ENCODE measurements at regions not wholly inside any gene's neighbourhood (a gene's known extent, or its start where the extent isn't known, plus 50 kb on each side); places are given as distances from the start of the nearest gene placed in this dataset.

- Mint-ChIP-seq H3K36me3 (no peaks in the 10 kb centered on the region), H3K27ac (no peak overlapping the region), H3K4me3 (no peak overlapping the region), H3K4me1 (no peaks in the 10 kb centered on the region), H3K27me3 (no peaks in the 10 kb centered on the region), H3K9me3 (peaks cover 2% of the 10 kb centered on the region)
- no peak for ATAC-seq
These were observed 265.2 kb upstream of the LYZL1 start for GRCh38 chr10:29023678-29024077.

- Mint-ChIP-seq H3K27me3 (no peaks in the 10 kb centered on the region), H3K27ac (no peak overlapping the region), H3K9me3 (peaks cover 2% of the 10 kb centered on the region), H3K4me3 (no peak overlapping the region), H3K36me3 (no peaks in the 10 kb centered on the region), H3K4me1 (no peaks in the 10 kb centered on the region)
- ATAC-seq: no peak
These were observed 262.6 kb upstream of the LYZL1 start for GRCh38 chr10:29026065-29026797.

GRCh38 chr10:29026802-29027580, 261.9 kb upstream of the LYZL1 start:
- H3K27me3 Mint-ChIP-seq: no peaks in the 10 kb centered on the region
- H3K4me3 Mint-ChIP-seq: no peak overlapping the region
- no peak overlapping the region for H3K27ac Mint-ChIP-seq
- H3K9me3 Mint-ChIP-seq: peaks cover 2% of the 10 kb centered on the region
- no peaks in the 10 kb centered on the region for H3K4me1 Mint-ChIP-seq
- no peak for ATAC-seq
- no peaks in the 10 kb centered on the region for H3K36me3 Mint-ChIP-seq

GRCh38 chr10:29028486-29028885, 260.4 kb upstream of the LYZL1 start:
- H3K27me3 Mint-ChIP-seq: no peaks in the 10 kb centered on the region
- H3K4me3 Mint-ChIP-seq: no peak overlapping the region
- H3K4me1 Mint-ChIP-seq: no peaks in the 10 kb centered on the region
- H3K9me3 Mint-ChIP-seq: peaks cover 2% of the 10 kb centered on the region
- H3K27ac Mint-ChIP-seq: no peak overlapping the region
- ATAC-seq: no peak
- H3K36me3 Mint-ChIP-seq: no peaks in the 10 kb centered on the region

GRCh38 chr10:29030900-29031299, 258.0 kb upstream of the LYZL1 start:
- H3K27ac Mint-ChIP-seq: no peak overlapping the region
- ATAC-seq: no peak
- no peaks in the 10 kb centered on the region for H3K36me3 Mint-ChIP-seq
- no peaks in the 10 kb centered on the region for H3K27me3 Mint-ChIP-seq
- peaks cover 2% of the 10 kb centered on the region for H3K9me3 Mint-ChIP-seq
- H3K4me1 Mint-ChIP-seq: no peaks in the 10 kb centered on the region
- no peak overlapping the region for H3K4me3 Mint-ChIP-seq

GRCh38 chr10:29032169-29032568, 256.7 kb upstream of the LYZL1 start:
- no peaks in the 10 kb centered on the region for H3K36me3 Mint-ChIP-seq
- no peak for ATAC-seq
- no peak overlapping the region for H3K4me3 Mint-ChIP-seq
- no peaks in the 10 kb centered on the region for H3K9me3 Mint-ChIP-seq
- no peak overlapping the region for H3K27ac Mint-ChIP-seq
- no peaks in the 10 kb centered on the region for H3K27me3 Mint-ChIP-seq
- H3K4me1 Mint-ChIP-seq: no peaks in the 10 kb centered on the region

GRCh38 chr10:29033311-29033940, 255.4 kb upstream of the LYZL1 start:
- no peaks in the 10 kb centered on the region for H3K9me3 Mint-ChIP-seq
- ATAC-seq: no peak
- no peaks in the 10 kb centered on the region for H3K27me3 Mint-ChIP-seq
- H3K36me3 Mint-ChIP-seq: no peaks in the 10 kb centered on the region
- no peak overlapping the region for H3K4me3 Mint-ChIP-seq
- H3K4me1 Mint-ChIP-seq: no peaks in the 10 kb centered on the region
- no peak overlapping the region for H3K27ac Mint-ChIP-seq

- Mint-ChIP-seq H3K9me3 (no peaks in the 10 kb centered on the region), H3K27me3 (no peaks in the 10 kb centered on the region), H3K27ac (no peak overlapping the region), H3K4me1 (no peaks in the 10 kb centered on the region), H3K36me3 (no peaks in the 10 kb centered on the region), H3K4me3 (no peak overlapping the region)
- ATAC-seq: no peak
These were observed 254.3 kb upstream of the LYZL1 start for GRCh38 chr10:29034592-29034991.

GRCh38 chr10:29035721-29036120, 253.1 kb upstream of the LYZL1 start:
- Mint-ChIP-seq H3K27ac (no peak overlapping the region), H3K4me3 (no peak overlapping the region), H3K36me3 (no peaks in the 10 kb centered on the region), H3K4me1 (no peaks in the 10 kb centered on the region), H3K9me3 (peaks cover 6% of the 10 kb centered on the region), H3K27me3 (no peaks in the 10 kb centered on the region)
- no peak for ATAC-seq

- Mint-ChIP-seq H3K27me3 (no peaks in the 10 kb centered on the region), H3K36me3 (no peaks in the 10 kb centered on the region), H3K9me3 (peaks cover 7% of the 10 kb centered on the region), H3K4me1 (no peaks in the 10 kb centered on the region), H3K4me3 (no peak overlapping the region), H3K27ac (no peak overlapping the region)
- ATAC-seq: no peak
These were observed 251.3 kb upstream of the LYZL1 start for GRCh38 chr10:29037348-29038113.

- Mint-ChIP-seq H3K27me3 (no peaks in the 10 kb centered on the region), H3K4me1 (no peaks in the 10 kb centered on the region), H3K4me3 (no peak overlapping the region), H3K9me3 (peaks cover 7% of the 10 kb centered on the region), H3K27ac (no peak overlapping the region), H3K36me3 (no peaks in the 10 kb centered on the region)
- no peak for ATAC-seq
These were observed 249.8 kb upstream of the LYZL1 start for GRCh38 chr10:29039091-29039490.

GRCh38 chr10:29039677-29040189, 249.1 kb upstream of the LYZL1 start:
- no peaks in the 10 kb centered on the region for H3K27me3 Mint-ChIP-seq
- H3K36me3 Mint-ChIP-seq: no peaks in the 10 kb centered on the region
- H3K4me3 Mint-ChIP-seq: no peak overlapping the region
- no peak for ATAC-seq
- no peaks in the 10 kb centered on the region for H3K4me1 Mint-ChIP-seq
- H3K9me3 Mint-ChIP-seq: peaks cover 7% of the 10 kb centered on the region
- no peak overlapping the region for H3K27ac Mint-ChIP-seq

GRCh38 chr10:29041616-29042015, 247.3 kb upstream of the LYZL1 start:
- Mint-ChIP-seq H3K36me3 (no peaks in the 10 kb centered on the region), H3K27ac (no peak overlapping the region), H3K27me3 (no peaks in the 10 kb centered on the region), H3K4me3 (no peak overlapping the region), H3K9me3 (peaks cover 7% of the 10 kb centered on the region), H3K4me1 (no peaks in the 10 kb centered on the region)
- ATAC-seq: no peak

GRCh38 chr10:29048506-29048905, 240.4 kb upstream of the LYZL1 start:
- ATAC-seq: no peak
- Mint-ChIP-seq H3K27me3 (no peaks in the 10 kb centered on the region), H3K27ac (no peak overlapping the region), H3K4me3 (no peak overlapping the region), H3K36me3 (no peaks in the 10 kb centered on the region), H3K9me3 (no peaks in the 10 kb centered on the region), H3K4me1 (no peaks in the 10 kb centered on the region)

GRCh38 chr10:29050081-29050480, 238.8 kb upstream of the LYZL1 start:
- H3K9me3 Mint-ChIP-seq: no peaks in the 10 kb centered on the region
- no peak overlapping the region for H3K27ac Mint-ChIP-seq
- ATAC-seq: no peak
- H3K4me3 Mint-ChIP-seq: no peak overlapping the region
- H3K27me3 Mint-ChIP-seq: no peaks in the 10 kb centered on the region
- H3K36me3 Mint-ChIP-seq: no peaks in the 10 kb centered on the region
- no peaks in the 10 kb centered on the region for H3K4me1 Mint-ChIP-seq
